GM18505 (cell line): ENCODE measurements at regions not wholly inside any gene's neighbourhood (a gene's known extent, or its start where the extent isn't known, plus 50 kb on each side); places are given as distances from the start of the nearest gene placed in this dataset.

Source experiments
- ATAC-seq: cut with Tn5 transposase; IDR thresholded peaks from one replicate; pipeline ENCODE4 v1.9.1; 2021; ENCODE audit not compliant: unreplicated experiment
- POLR2A ChIP-seq: IDR thresholded peaks from 4 replicates; pipeline ENCODE4 v1.6.1; 2011; ENCODE audit warnings: borderline replicate concordance; ENCODE audit not compliant: insufficient read depth, insufficient read length; ENCODE audit errors: extremely low read depth

DNA sequence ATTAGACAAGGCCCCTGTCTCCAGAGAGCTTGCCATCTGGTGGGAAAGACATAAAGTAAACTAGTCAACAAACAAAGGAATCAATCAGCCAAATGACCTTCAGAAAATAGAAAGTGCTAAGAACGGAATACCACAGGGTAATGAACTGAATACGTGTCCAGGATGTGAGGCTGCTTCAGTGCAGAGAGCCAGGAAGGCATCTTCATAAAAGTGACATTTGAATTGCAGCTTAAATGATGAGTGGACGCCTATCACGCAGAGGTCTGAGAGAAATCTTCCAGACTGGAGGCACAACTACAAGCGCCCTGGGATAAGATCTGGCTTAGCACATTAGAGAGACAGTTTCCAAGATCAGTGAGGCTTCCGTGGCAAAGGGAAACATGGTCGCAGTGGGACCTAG, 574.1 kb upstream of the CDH8 start:
- no peak for ATAC-seq
- no peak for TF ChIP-seq POLR2A

DNA sequence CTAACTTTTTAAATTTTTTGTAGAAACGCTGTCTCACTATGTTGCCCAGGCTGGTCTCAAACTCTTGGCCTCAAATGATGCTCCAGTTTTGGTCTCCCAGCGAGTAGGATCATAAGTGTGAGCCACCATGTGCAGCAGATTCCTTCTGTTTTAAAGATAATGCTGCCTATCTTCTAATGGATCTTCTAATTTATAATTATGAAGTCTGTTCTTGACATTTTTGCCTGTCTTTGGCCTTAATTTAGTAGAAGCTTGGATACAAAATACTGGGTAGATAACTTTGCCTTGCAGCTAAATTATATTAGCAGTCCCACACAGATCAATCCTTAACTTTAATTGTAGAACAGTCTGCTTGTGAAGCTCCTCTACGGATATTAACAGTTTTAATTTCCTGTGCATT, 566.6 kb upstream of the CDH8 start:
- no peak for ATAC-seq
- TF ChIP-seq POLR2A = no peak

DNA sequence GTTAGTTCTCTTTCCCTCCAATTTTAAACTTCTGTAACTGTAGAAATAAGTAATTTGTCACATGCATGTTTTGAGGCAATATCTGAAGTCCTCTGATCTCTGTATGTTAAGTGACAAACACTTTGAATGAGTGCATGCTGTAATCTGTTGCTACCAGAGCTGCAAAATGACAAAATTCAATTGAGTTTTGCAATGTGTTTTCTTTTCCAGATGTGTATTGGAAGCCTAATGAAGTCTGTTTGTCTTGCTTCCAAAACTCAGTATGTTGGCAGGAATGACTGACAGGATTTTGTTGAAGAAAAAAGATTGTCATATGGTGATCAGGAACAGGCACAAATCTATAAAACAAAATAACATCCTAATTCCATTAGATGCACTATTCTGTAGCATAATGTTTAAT, 561.6 kb upstream of the CDH8 start:
- ATAC-seq = no peak

DNA sequence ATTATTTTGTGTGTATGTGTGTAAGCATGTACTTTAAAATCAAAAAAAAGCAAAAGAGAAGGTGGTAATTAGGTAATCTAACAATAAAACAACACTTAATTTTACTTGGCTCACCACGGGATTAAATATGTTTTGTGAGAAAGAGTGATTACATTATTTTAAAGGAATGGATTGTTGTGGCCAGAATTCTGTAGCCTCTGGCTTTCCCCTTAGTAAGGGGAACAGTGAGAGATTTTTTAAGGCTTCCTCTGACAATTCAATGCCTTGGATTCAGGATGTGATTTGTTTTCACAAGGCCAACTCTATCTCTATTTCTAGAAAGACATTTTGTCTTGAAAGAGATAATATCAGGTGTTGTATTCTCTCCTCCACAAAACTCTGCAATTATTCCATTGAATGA, 560.3 kb upstream of the CDH8 start:
- ATAC-seq = no peak
- TF ChIP-seq POLR2A = no peak

More for the DNA sequence above, 561.6 kb upstream of the CDH8 start:
- TF ChIP-seq POLR2A = no peak

DNA sequence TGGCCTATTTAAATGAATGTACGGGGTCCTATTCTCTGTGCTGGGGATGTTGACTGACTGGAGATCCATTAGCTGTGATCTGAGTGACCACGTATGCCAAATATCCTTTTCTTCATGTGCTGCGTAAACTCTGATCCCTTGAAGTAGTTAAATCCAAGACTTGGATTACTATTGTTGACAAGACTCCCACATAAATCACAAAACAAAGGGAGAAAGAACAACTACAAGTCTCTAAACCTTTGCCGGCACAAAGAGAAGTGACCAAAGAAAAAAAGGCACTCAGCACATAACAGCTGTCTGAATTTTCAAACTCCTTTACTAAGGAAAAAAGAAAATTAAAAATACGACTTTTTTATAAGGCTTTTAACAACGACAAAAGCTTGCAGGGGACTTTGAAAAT, 559.9 kb upstream of the CDH8 start:
- TF ChIP-seq POLR2A = no peak
- no peak for ATAC-seq

DNA sequence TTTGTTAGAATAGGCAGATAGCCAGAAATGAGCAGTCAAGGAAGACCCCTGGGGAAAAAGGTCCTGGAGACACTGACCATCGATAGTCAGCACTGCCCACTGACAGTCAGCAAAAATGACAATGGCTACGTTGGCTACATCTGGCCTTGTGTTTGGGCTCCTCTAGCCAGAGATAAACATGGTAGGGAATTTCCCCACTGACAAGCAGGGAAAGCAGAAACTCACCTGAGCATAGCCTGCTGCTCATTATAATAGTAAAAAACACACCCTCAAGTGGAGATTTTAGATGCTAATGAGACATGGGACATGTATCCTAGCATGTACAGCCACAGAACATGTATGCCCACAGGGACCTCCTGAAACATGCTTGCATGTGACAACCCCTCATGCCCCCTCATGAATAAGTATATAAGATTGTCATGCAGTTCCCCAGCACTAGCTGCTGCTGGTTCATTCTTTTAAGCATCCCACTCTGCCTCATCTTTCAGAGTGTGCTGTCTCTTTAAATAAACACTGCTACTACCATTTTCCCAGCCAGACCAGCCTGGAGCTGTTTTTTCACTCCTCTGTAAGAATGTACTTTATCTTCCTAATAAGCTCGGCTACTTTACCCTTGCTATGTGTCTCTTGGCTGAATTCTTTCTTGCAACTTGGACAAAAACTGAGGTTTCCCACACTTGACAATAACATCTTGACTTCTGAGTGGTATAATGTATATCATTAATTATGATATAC, 550.1 kb upstream of the CDH8 start:
- TF ChIP-seq POLR2A = no peak
- no peak for ATAC-seq

DNA sequence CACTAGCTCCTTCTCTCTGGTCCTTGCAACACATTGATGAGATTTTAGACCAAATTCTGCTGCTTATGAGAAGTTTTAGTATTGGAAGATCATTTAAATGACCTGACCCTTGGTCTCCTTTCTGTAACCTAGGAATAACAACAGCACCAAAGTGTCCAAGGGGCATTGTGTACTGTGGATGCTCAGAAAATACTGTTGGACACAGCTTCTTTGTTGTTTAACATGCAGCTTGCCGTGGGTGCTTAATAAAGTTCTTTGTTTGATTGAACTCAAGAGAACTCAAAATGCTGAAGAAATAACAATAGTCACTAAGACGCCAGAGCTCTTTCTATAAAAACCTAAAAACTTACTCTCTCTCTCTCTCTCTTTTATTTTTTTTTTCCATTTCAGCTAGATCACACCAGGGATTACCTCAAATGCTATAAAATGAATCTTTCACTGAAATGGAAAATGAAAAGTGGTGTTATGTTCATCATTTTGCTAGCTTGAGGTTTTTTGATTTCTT, 548.9 kb upstream of the CDH8 start:
- no peak for ATAC-seq
- TF ChIP-seq POLR2A = no peak

DNA sequence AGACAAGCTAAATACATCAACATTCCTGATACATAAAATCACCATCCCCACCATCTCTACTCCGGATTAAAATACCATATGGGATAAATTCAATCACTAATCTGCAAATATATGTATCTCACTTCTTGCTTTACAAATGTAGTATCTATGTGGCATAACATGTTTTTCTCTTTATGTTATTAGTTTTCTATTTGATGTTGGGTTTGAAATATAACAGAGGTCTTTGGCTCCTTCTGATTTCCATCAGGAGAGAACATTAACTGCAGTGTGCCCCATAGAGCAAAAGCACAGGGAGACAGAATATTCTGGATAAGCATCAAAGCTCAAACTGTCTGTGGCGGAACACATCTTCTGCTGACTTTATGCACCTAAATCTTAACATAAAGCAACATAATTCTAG, 547.2 kb upstream of the CDH8 start:
- TF ChIP-seq POLR2A = no peak
- no peak for ATAC-seq

DNA sequence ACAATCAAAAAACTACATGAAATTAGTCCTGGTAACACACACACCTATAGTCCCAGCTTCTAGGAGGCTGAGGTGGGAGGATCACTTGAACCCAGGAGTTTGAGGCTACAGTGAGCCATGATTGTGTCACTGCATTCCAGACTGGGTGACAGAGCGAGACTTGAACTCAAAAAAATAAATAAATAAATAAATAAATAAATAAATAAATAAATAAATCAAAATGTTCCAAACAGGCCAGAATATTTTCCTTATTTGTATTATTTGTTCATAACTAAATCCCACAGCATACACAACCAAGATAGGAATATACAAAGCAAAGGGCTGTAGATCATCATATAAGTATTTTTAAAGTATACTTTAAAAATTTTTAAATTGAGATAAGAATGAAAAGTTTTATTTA, 537.2 kb upstream of the CDH8 start:
- no peak for ATAC-seq
- TF ChIP-seq POLR2A = no peak

DNA sequence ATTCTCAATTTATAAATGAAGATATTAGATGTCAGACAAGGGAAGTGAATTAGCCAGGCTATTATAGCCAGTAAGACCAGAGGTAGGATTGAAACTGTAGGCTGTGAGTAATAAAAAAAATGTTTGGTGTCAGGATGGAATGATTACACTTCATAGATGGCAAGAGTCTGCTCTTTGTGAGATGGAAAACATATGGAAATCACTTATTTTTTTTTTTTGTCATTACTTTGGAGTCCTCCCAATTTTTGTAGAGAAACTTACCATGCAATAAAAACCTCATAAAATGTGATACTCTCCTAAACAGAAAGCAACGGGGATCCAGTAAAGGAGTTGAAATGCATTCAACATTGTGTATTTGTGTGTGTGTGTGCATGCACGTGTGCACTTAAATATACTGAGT, 532.7 kb upstream of the CDH8 start:
- ATAC-seq = no peak
- TF ChIP-seq POLR2A = no peak

DNA sequence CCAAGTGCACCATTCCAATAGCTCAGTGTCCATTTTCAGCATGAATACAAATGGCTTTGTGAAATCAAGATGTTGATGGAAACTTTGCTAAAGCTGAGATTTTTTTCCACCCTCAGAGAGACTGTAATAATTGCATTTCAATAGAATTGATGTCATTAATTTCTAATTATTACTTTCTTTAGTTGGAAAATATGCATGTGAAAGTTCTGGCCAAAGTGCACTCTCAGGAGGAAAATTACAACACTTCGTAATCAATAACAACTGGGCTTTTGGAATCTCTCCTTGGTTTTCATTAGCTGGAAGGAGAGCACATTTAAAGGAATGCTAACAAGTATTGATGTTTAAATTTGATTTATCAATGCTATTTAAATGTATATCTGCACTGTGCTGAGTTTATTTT, 529.5 kb upstream of the CDH8 start:
- TF ChIP-seq POLR2A = no peak
- ATAC-seq = no peak

DNA sequence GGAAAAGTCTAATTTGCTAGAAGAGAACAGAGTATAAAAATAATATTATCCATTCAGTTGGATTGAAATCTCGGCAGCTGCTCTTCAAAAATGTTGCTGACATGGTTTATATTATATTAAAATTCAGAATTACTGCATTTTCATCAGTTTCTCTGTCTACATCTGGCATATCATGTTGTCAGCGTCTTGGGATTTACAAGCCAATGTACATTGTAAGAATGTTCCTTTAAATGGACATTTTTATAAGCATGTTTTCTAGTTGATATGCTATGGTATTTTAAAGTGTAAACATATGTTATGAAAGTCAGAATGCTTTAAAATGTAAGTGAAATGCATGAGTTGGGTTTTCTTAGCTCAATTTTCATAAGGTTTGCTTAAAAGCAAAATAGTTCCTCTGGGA, 528.1 kb upstream of the CDH8 start:
- TF ChIP-seq POLR2A = no peak

DNA sequence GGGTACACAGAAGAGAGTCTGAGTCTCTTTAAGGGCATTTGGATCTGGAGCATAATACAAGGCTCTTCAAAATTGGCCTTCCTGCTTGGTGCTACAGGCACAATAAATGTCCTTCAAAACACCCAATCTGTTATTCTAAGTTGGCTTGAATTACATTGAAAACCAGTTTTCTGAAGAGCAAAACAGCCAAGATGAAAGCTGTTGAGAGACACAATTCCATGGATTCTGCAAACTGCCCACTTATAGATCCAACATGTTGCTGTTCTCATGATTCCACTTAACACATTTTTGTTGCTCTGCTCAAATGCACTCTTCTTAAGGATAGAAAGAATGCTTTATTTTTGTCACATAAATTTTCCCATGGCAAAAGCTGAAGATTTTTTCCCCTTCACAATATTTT, 525.9 kb upstream of the CDH8 start:
- ATAC-seq = no peak
- no peak for TF ChIP-seq POLR2A

More for the DNA sequence above, 528.1 kb upstream of the CDH8 start:
- ATAC-seq = no peak

DNA sequence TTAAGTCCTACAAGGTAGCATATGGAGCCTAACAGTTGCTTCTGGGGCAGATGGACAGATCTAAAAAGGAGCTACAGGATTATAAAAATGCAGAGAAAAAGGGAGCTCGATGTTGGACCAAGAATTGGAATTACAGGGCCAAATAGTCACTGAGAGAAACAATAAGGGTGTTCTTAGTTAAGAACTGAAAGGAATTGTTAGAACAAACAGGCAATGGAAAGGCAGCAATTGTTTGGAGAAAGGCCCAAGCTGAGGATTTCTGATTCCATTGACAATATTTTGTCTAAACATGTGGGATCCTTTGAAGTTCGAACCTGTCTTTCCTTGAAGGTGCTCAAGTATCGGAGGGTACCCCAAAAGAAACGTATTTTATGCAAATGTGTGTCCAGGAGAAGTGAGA, 513.6 kb upstream of the CDH8 start:
- no peak for TF ChIP-seq POLR2A
- no peak for ATAC-seq

DNA sequence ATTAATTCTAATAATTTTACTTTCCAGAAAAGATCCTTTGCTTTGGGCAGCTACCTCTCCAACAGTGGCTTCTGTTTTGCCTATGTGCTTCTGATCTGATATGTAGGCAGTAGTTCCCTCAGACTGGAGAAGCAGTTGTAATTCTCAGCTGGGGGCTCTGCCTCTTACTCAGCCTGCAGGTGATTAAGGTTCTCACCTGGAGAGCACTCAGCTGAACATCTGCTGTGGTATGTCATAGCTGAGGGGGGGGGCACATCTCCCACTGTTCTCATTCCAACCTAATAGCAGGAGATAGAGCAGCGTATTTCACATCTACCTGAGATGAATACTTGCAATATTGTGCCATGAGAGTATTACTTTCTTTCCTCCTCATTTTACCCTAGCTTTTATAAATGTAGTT, 511.9 kb upstream of the CDH8 start:
- ATAC-seq = no peak
- no peak for TF ChIP-seq POLR2A
